Spleen (tissue), 11 donors: ENCODE measurements at regions not wholly inside any gene's neighbourhood (a gene's known extent, or its start where the extent isn't known, plus 50 kb on each side); places are given as distances from the start of the nearest gene placed in this dataset.

Experiments used
- DNase-seq: peaks from one replicate; pipeline ENCODE4 v3.0.0-alpha.2; 2020
- H3K27ac ChIP-seq, 8 donors: fragments of 200-600 bp; sonication (generic) in 7 of 8; 1 replicate in 4 of 8; 2 replicates in 4 of 8; pipeline versions ENCODE4 v1.5.0 to v1.8.0; 2016 to 2021; ENCODE audit warnings: inconsistent platforms in 4 of 8, mild to moderate bottlenecking in 4 of 8, moderate library complexity in 1 of 8
- H3K27me3 ChIP-seq, 7 donors: fragments of 200-600 bp; sonication (generic) in 6 of 7; replicated peaks in 1 of 7; 1 replicate in 4 of 7; 2 replicates in 3 of 7; pipeline versions ENCODE4 v1.5.0 to v1.8.0; 2016 to 2021; ENCODE audit warnings: inconsistent platforms in 3 of 7, mild to moderate bottlenecking in 1 of 7
- H3K36me3 ChIP-seq, 6 donors: fragments of 200-600 bp; sonication (generic) in 5 of 6; 1 replicate in 4 of 6; 2 replicates in 2 of 6; pipeline versions ENCODE4 v1.5.0 to v1.8.0; 2016 to 2021; ENCODE audit warnings: inconsistent platforms in 2 of 6
- H3K4me1 ChIP-seq, 6 donors: fragments of 200-600 bp; sonication (generic) in 5 of 6; 1 replicate in 3 of 6; 2 replicates in 3 of 6; pipeline versions ENCODE4 v1.5.0 to v1.8.0; 2016 to 2021; ENCODE audit warnings: inconsistent platforms in 3 of 6
- H3K4me3 ChIP-seq, 8 donors: fragments of 200-600 bp; sonication (generic) in 7 of 8; 1 replicate in 4 of 8; 2 replicates in 4 of 8; pipeline versions ENCODE4 v1.5.0 to v1.8.0; 2016 to 2021; ENCODE audit warnings: inconsistent platforms in 4 of 8, mild to moderate bottlenecking in 4 of 8, moderate library complexity in 2 of 8
- H3K9me3 ChIP-seq, 8 donors: fragments of 200-600 bp; sonication (generic) in 7 of 8; 1 replicate in 4 of 8; 2 replicates in 4 of 8; pipeline versions ENCODE4 v1.5.0 to v1.8.0; 2016 to 2021; ENCODE audit warnings: inconsistent platforms in 4 of 8
- CTCF ChIP-seq, 11 experiments: fragments of 200-600 bp in 7 of 11; fragments of 450-650 bp in 4 of 11; sonication (generic) in 4 of 11; IDR thresholded peaks in 8 of 11; conservative IDR thresholded peaks in 3 of 11; 1 replicate in 7 of 11; 2 replicates in 4 of 11; pipeline versions ENCODE4 v1.4.0 to v1.8.0; 2016 to 2021; ENCODE audit warnings: antibody characterized with exemption in 11 of 11, inconsistent platforms in 4 of 11, mild to moderate bottlenecking in 1 of 11
- POLR2A ChIP-seq, 3 donors: fragments of 450-650 bp; IDR thresholded peaks; one replicate each; pipeline ENCODE4 v1.5.1; 2017; ENCODE audit warnings: antibody characterized with exemption in 3 of 3, mild to moderate bottlenecking in 1 of 3
- POLR2AphosphoS5 ChIP-seq, 3 donors: sonication (generic); formaldehyde crosslinking; IDR thresholded peaks; one replicate each; pipeline ENCODE4 v1.5.1; 2017; ENCODE audit warnings: antibody characterized with exemption in 3 of 3
- WGBS, 5 donors: extraction: QIAGEN DNeasy Blood & Tissue Kit in 3 of 5; methylation state at CpG; one replicate each; pipeline versions ENCODE4 v1.1.5 to v1.1.7; 2013 to 2018; 5-methylcytosine and 5-hydroxymethylcytosine counted together
- intact Hi-C: fragments of 100-400 bp; cut with DNase I; formaldehyde crosslinking; loops from one replicate; pipeline ENCODE4 v1.15.0; 2023; ENCODE audit warnings: low total_unique reads
- donor health status: healthy with polysubstance abuse.
- donor health status: DM: no; HTN: no; CAD: no; lungs with moderate emphysema.
- donor health status: DM: no; HTN: no; CAD: no.
- donor health status: Bipolar disorder and iron deficiency.
- donor health status: healthy.
- donor health status: DM: no; HTN: no; CAD: no.
- donor health status: DM: yes; HTN: yes; CAD: no.

- 78 to 88% (median 81%) methylated on average over 4 of the region's 4 CpGs for WGBS, 5 donors
- no peaks in the 10 kb centered on the region for H3K27me3 ChIP-seq
- no peak overlapping the region for H3K27ac ChIP-seq
- no peaks in the 10 kb centered on the region for H3K36me3 ChIP-seq
- H3K4me1 ChIP-seq: no peaks in the 10 kb centered on the region
- TF ChIP-seq POLR2AphosphoS5 (IDR thresholded peaks at IDR 0.05) (no peak), CTCF (IDR thresholded peaks at IDR 0.05 in 8 of 11, conservative IDR thresholded peaks at IDR 0.05 in 3 of 11) (no peak), POLR2A (IDR thresholded peaks at IDR 0.05) (no peak)
- H3K4me3 ChIP-seq: no peak overlapping the region
- H3K9me3 ChIP-seq: no peaks in the 10 kb centered on the region
- intact Hi-C loops: no loop called here
- no peak for DNase-seq
These were observed 1034.1 kb downstream of the BCL11B start for GRCh38 chr14:98237939-98238338.

- H3K9me3 ChIP-seq: no peaks in the 10 kb centered on the region
- no peak overlapping the region for H3K27ac ChIP-seq
- intact Hi-C loops: no loop called here
- no peaks in the 10 kb centered on the region for H3K36me3 ChIP-seq
- TF ChIP-seq POLR2AphosphoS5 (IDR thresholded peaks at IDR 0.05) (no peak), CTCF (IDR thresholded peaks at IDR 0.05 in 8 of 11, conservative IDR thresholded peaks at IDR 0.05 in 3 of 11) (no peak), POLR2A (IDR thresholded peaks at IDR 0.05) (no peak)
- no peaks in the 10 kb centered on the region for H3K4me1 ChIP-seq
- 85 to 91% (median 90%) methylated on average over 4 of the region's 4 CpGs for WGBS, 5 donors
- DNase-seq: no peak
- H3K27me3 ChIP-seq: no peaks in the 10 kb centered on the region
- H3K4me3 ChIP-seq: no peak overlapping the region
These were observed 1031.6 kb downstream of the BCL11B start for GRCh38 chr14:98240376-98240775.

- WGBS, 5 donors: 82 to 88% (median 83%) methylated on average over 6 of the region's 6 CpGs
- TF ChIP-seq POLR2AphosphoS5 (IDR thresholded peaks at IDR 0.05): no peak
- TF ChIP-seq CTCF (IDR thresholded peaks at IDR 0.05 in 8 of 11, conservative IDR thresholded peaks at IDR 0.05 in 3 of 11): no peak
- no peak for TF ChIP-seq POLR2A (IDR thresholded peaks at IDR 0.05)
These were observed 1029.1 kb downstream of the BCL11B start for GRCh38 chr14:98242903-98243302.

GRCh38 chr14:98243332-98243731 is 1028.7 kb downstream of the BCL11B start:
- no peak for TF ChIP-seq POLR2A (IDR thresholded peaks at IDR 0.05)
- no peak for TF ChIP-seq POLR2AphosphoS5 (IDR thresholded peaks at IDR 0.05)
- no peak for TF ChIP-seq CTCF (IDR thresholded peaks at IDR 0.05 in 8 of 11, conservative IDR thresholded peaks at IDR 0.05 in 3 of 11)
- H3K9me3 ChIP-seq: no peaks in the 10 kb centered on the region
- no peaks in the 10 kb centered on the region for H3K4me1 ChIP-seq
- WGBS, 5 donors: 70 to 87% (median 73%) methylated on average over 4 of the region's 4 CpGs
- H3K36me3 ChIP-seq: no peaks in the 10 kb centered on the region
- H3K27me3 ChIP-seq: no peaks in the 10 kb centered on the region
- no peak overlapping the region for H3K4me3 ChIP-seq
- H3K27ac ChIP-seq: no peak overlapping the region
- DNase-seq: no peak
- intact Hi-C loops: no loop called here

More at GRCh38 chr14:98242903-98243302, 1029.1 kb downstream of the BCL11B start:
- no peak overlapping the region for H3K4me3 ChIP-seq
- no peaks in the 10 kb centered on the region for H3K4me1 ChIP-seq
- intact Hi-C loops: no loop called here
- H3K36me3 ChIP-seq: no peaks in the 10 kb centered on the region
- H3K9me3 ChIP-seq: no peaks in the 10 kb centered on the region
- no peaks in the 10 kb centered on the region for H3K27me3 ChIP-seq
- DNase-seq: no peak
- no peak overlapping the region for H3K27ac ChIP-seq
